ENCODE measurements at regions not wholly inside any gene's neighbourhood (a gene's known extent, or its start where the extent isn't known, plus 50 kb on each side); places are given as distances from the start of the nearest gene placed in this dataset.

DNA sequence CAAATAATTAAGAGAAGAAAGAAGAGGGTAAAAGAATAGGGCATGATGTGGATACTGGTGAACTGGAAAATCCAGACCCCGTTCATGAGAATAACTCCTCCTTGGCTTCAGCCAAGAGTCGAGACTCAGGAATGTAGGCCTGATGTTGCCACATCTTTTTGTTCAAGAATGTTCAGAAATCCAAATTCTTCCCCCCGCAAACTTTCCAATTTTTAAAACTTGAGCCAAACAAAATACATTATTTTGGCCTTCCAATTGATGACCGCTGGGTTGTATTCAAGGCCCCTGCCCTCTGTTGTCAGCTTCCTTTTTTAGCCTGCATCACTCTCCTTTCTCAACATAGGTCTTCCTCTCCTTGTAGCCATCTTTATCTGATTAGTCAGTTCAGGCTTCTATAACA, 106.1 kb downstream of the TNFAIP3 start:
- no peaks in the 10 kb centered on the region for H3K9me3 ChIP-seq (replicated peaks in 1 of 2; ENCODE audit: control insufficient read depth in 2 of 2, insufficient read depth in 1 of 2, low read depth in 1 of 2, low read length in 2 of 2)
- no peak overlapping the region for H3K14ac ChIP-seq (ENCODE audit: low read length)
- no peak overlapping the region for H3K4me2 ChIP-seq (ENCODE audit: insufficient read depth, low read length, poor library complexity, severe bottlenecking)
- H3K9ac ChIP-seq (ENCODE audit: low read depth, low read length, poor library complexity): no peak overlapping the region
- H3K4me1 ChIP-seq (ENCODE audit: control insufficient read depth in 2 of 2, insufficient read depth in 1 of 2, low read depth in 1 of 2, low read length in 2 of 2): no peaks in the 10 kb centered on the region
- H3K27ac ChIP-seq (replicated peaks; ENCODE audit: low read length): no peak overlapping the region
- H3K4ac ChIP-seq (ENCODE audit: low read length): no peak overlapping the region
- H2BK120ac ChIP-seq (ENCODE audit: low read depth, low read length): no peak overlapping the region
- WGBS, 2 donors (ENCODE audit: extremely low coverage in 2 of 2, insufficient read length in 2 of 2, insufficient replicate concordance in 1 of 2): no CpG with 5 or more reads among the region's 4 CpGs
- H4K91ac ChIP-seq (ENCODE audit: low read depth, low read length, poor library complexity): no peak overlapping the region
- no peak overlapping the region for H3K23ac ChIP-seq (ENCODE audit: low read depth, low read length, poor library complexity)
- H3K79me1 ChIP-seq (ENCODE audit: low read depth, low read length): no peaks in the 10 kb centered on the region
- H2AFZ ChIP-seq (ENCODE audit: low read length): no peak overlapping the region
- no peak overlapping the region for H2BK15ac ChIP-seq (ENCODE audit: low read length)
- H2AK5ac ChIP-seq (ENCODE audit: low read depth, low read length): no peak overlapping the region
- DNase-seq (ENCODE audit: low spot score): no peak
- H3K4me3 ChIP-seq (ENCODE audit: low read length in 2 of 2): no peak overlapping the region
- H3K27me3 ChIP-seq (ENCODE audit: control insufficient read depth in 3 of 3, insufficient read depth in 3 of 3, low read depth in 1 of 3, low read length in 3 of 3): no peaks in the 10 kb centered on the region
- H3K18ac ChIP-seq (ENCODE audit: low read length): no peak overlapping the region
- no peak overlapping the region for H2BK5ac ChIP-seq (ENCODE audit: low read length)
- H4K8ac ChIP-seq (ENCODE audit: low read depth, low read length): no peak overlapping the region
- no peak overlapping the region for H2BK12ac ChIP-seq (ENCODE audit: low read length)
- no peaks in the 10 kb centered on the region for H3K36me3 ChIP-seq (replicated peaks in 1 of 2; ENCODE audit: control insufficient read depth in 2 of 2, insufficient read depth in 2 of 2, low read length in 2 of 2)

DNA sequence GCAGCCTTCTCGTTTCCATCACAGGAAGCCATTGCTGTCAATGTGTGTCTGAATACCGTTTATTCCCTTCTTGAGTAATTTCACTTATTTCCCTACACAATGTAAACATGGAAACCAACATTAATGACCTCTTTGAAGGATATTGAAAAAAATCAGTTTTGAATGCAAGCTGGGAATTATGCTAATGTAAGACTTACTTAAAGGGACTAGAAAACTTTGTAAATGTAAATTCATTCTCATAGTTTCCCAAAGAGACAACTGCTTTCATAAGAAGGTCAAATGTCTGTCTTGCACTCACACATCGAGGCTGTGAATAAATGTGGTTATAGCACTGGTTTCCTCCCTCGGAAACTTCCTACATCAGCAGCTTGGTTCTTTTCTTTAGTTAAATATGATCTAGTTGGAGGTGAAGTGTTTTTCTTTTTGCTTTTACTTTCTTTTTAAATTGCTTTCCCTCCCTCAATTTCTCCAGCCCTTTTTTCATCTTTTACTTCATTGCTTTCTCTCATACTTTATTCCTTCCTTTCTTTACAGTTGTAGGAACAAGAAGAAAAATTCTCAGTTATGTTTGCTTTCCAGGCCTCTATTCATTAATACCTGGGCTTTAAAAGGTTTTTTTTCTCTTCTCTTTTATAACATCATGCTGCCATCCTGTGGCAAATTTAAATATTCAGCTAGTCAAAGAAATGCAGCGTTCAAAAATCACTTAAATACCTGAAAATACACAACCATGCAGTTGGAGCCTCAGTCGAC, 108.3 kb downstream of the TNFAIP3 start:
- Histone ChIP-seq H3K4me1 (ENCODE audit: control insufficient read depth in 2 of 2, insufficient read depth in 1 of 2, low read depth in 1 of 2, low read length in 2 of 2) (no peaks in the 10 kb centered on the region), H2AK5ac (ENCODE audit: low read depth, low read length) (no peak overlapping the region), H3K79me1 (ENCODE audit: low read depth, low read length) (no peaks in the 10 kb centered on the region), H2BK15ac (ENCODE audit: low read length) (no peak overlapping the region), H4K8ac (ENCODE audit: low read depth, low read length) (no peak overlapping the region), H3K4ac (ENCODE audit: low read length) (no peak overlapping the region), H3K36me3 (replicated peaks in 1 of 2; ENCODE audit: control insufficient read depth in 2 of 2, insufficient read depth in 2 of 2, low read length in 2 of 2) (no peaks in the 10 kb centered on the region), H3K23ac (ENCODE audit: low read depth, low read length, poor library complexity) (no peak overlapping the region), H3K4me2 (ENCODE audit: insufficient read depth, low read length, poor library complexity, severe bottlenecking) (no peak overlapping the region), H3K9me3 (replicated peaks in 1 of 2; ENCODE audit: control insufficient read depth in 2 of 2, insufficient read depth in 1 of 2, low read depth in 1 of 2, low read length in 2 of 2) (no peaks in the 10 kb centered on the region), H3K9ac (ENCODE audit: low read depth, low read length, poor library complexity) (no peak overlapping the region), H2BK5ac (ENCODE audit: low read length) (no peak overlapping the region), H3K18ac (ENCODE audit: low read length) (no peak overlapping the region), H3K27me3 (ENCODE audit: control insufficient read depth in 3 of 3, insufficient read depth in 3 of 3, low read depth in 1 of 3, low read length in 3 of 3) (no peaks in the 10 kb centered on the region), H2BK120ac (ENCODE audit: low read depth, low read length) (no peak overlapping the region), H3K14ac (ENCODE audit: low read length) (no peak overlapping the region), H4K91ac (ENCODE audit: low read depth, low read length, poor library complexity) (no peak overlapping the region), H3K27ac (replicated peaks; ENCODE audit: low read length) (no peak overlapping the region), H2AFZ (ENCODE audit: low read length) (no peak overlapping the region), H2BK12ac (ENCODE audit: low read length) (no peak overlapping the region), H3K4me3 (ENCODE audit: low read length in 2 of 2) (no peak overlapping the region)
- WGBS, 2 donors (ENCODE audit: extremely low coverage in 2 of 2, insufficient read length in 2 of 2, insufficient replicate concordance in 1 of 2): no CpG with 5 or more reads among the region's 6 CpGs
- DNase-seq (ENCODE audit: low spot score): no peak

DNA sequence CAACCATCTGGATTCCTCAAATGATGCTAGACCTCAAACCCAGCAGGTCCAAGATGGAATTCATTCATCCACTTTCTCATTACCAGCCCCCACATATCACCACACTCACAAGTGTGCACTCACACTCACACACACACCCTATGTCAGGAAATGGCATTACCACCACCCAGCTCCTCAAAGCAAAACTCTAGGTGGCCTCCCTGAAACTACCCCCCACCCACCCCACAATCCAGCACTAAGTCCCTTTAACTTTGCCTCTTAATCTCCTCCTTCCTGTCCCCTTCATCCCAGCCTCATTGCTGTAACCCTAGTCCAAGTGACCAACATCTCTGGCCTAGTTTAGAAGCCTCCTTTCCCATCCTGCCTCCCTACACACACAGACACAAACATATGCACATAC, 109.4 kb downstream of the TNFAIP3 start:
- no peak overlapping the region for H2BK12ac ChIP-seq (ENCODE audit: low read length)
- no peak overlapping the region for H3K4me3 ChIP-seq (ENCODE audit: low read length in 2 of 2)
- H3K27ac ChIP-seq (replicated peaks; ENCODE audit: low read length): no peak overlapping the region
- no peaks in the 10 kb centered on the region for H3K4me1 ChIP-seq (ENCODE audit: control insufficient read depth in 2 of 2, insufficient read depth in 1 of 2, low read depth in 1 of 2, low read length in 2 of 2)
- no peak overlapping the region for H4K91ac ChIP-seq (ENCODE audit: low read depth, low read length, poor library complexity)
- no peaks in the 10 kb centered on the region for H3K79me1 ChIP-seq (ENCODE audit: low read depth, low read length)
- H3K18ac ChIP-seq (ENCODE audit: low read length): no peak overlapping the region
- no peak overlapping the region for H2AFZ ChIP-seq (ENCODE audit: low read length)
- H2BK120ac ChIP-seq (ENCODE audit: low read depth, low read length): no peak overlapping the region
- H3K4me2 ChIP-seq (ENCODE audit: insufficient read depth, low read length, poor library complexity, severe bottlenecking): no peak overlapping the region
- H2AK5ac ChIP-seq (ENCODE audit: low read depth, low read length): no peak overlapping the region
- H4K8ac ChIP-seq (ENCODE audit: low read depth, low read length): no peak overlapping the region
- H2BK5ac ChIP-seq (ENCODE audit: low read length): no peak overlapping the region
- no peaks in the 10 kb centered on the region for H3K36me3 ChIP-seq (replicated peaks in 1 of 2; ENCODE audit: control insufficient read depth in 2 of 2, insufficient read depth in 2 of 2, low read length in 2 of 2)
- no peak overlapping the region for H3K14ac ChIP-seq (ENCODE audit: low read length)
- H3K4ac ChIP-seq (ENCODE audit: low read length): no peak overlapping the region
- H3K27me3 ChIP-seq (ENCODE audit: control insufficient read depth in 3 of 3, insufficient read depth in 3 of 3, low read depth in 1 of 3, low read length in 3 of 3): no peaks in the 10 kb centered on the region
- no peak overlapping the region for H3K9ac ChIP-seq (ENCODE audit: low read depth, low read length, poor library complexity)
- no peak overlapping the region for H3K23ac ChIP-seq (ENCODE audit: low read depth, low read length, poor library complexity)
- H3K9me3 ChIP-seq (replicated peaks in 1 of 2; ENCODE audit: control insufficient read depth in 2 of 2, insufficient read depth in 1 of 2, low read depth in 1 of 2, low read length in 2 of 2): no peaks in the 10 kb centered on the region
- H2BK15ac ChIP-seq (ENCODE audit: low read length): no peak overlapping the region
- DNase-seq (ENCODE audit: low spot score): no peak

DNA sequence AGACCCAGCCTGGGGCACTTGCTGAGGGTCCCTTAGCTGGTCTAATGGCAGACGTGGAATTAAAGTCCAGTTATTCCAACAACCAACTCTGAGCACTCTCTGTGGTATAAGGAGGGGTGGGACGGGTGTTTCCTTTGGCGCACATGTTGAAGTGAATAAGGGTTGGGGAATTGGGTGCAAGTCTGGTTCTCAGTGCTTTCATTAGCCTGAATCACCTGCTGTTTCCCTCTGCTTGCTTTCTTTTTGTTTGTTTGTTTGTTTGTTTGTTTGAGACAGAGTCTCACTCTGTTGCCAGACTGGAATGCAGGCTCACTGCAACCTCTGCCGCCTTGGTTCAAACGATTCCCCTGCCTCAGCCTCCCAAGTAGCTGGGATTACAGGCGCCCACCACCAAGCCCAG, 110.1 kb downstream of the TNFAIP3 start:
- no peak overlapping the region for H2BK12ac ChIP-seq (ENCODE audit: low read length)
- H3K4me3 ChIP-seq (ENCODE audit: low read length in 2 of 2): no peak overlapping the region
- H2BK15ac ChIP-seq (ENCODE audit: low read length): no peak overlapping the region
- no peak overlapping the region for H3K18ac ChIP-seq (ENCODE audit: low read length)
- H3K27ac ChIP-seq (replicated peaks; ENCODE audit: low read length): no peak overlapping the region
- no peak overlapping the region for H3K4ac ChIP-seq (ENCODE audit: low read length)
- H3K79me1 ChIP-seq (ENCODE audit: low read depth, low read length): no peaks in the 10 kb centered on the region
- H3K23ac ChIP-seq (ENCODE audit: low read depth, low read length, poor library complexity): no peak overlapping the region
- H2BK5ac ChIP-seq (ENCODE audit: low read length): no peak overlapping the region
- H3K4me1 ChIP-seq (ENCODE audit: control insufficient read depth in 2 of 2, insufficient read depth in 1 of 2, low read depth in 1 of 2, low read length in 2 of 2): no peaks in the 10 kb centered on the region
- no peak overlapping the region for H3K4me2 ChIP-seq (ENCODE audit: insufficient read depth, low read length, poor library complexity, severe bottlenecking)
- H4K8ac ChIP-seq (ENCODE audit: low read depth, low read length): no peak overlapping the region
- H2AK5ac ChIP-seq (ENCODE audit: low read depth, low read length): no peak overlapping the region
- H3K9me3 ChIP-seq (replicated peaks in 1 of 2; ENCODE audit: control insufficient read depth in 2 of 2, insufficient read depth in 1 of 2, low read depth in 1 of 2, low read length in 2 of 2): no peaks in the 10 kb centered on the region
- no peaks in the 10 kb centered on the region for H3K36me3 ChIP-seq (replicated peaks in 1 of 2; ENCODE audit: control insufficient read depth in 2 of 2, insufficient read depth in 2 of 2, low read length in 2 of 2)
- no peak overlapping the region for H4K91ac ChIP-seq (ENCODE audit: low read depth, low read length, poor library complexity)
- no peak overlapping the region for H3K9ac ChIP-seq (ENCODE audit: low read depth, low read length, poor library complexity)
- no peaks in the 10 kb centered on the region for H3K27me3 ChIP-seq (ENCODE audit: control insufficient read depth in 3 of 3, insufficient read depth in 3 of 3, low read depth in 1 of 3, low read length in 3 of 3)
- H2AFZ ChIP-seq (ENCODE audit: low read length): no peak overlapping the region
- no peak overlapping the region for H2BK120ac ChIP-seq (ENCODE audit: low read depth, low read length)
- H3K14ac ChIP-seq (ENCODE audit: low read length): no peak overlapping the region
- no peak for DNase-seq (ENCODE audit: low spot score)
- WGBS, 2 donors (ENCODE audit: extremely low coverage in 2 of 2, insufficient read length in 2 of 2, insufficient replicate concordance in 1 of 2): no CpG with 5 or more reads among the region's 6 CpGs
